H1 (cell line): ENCODE measurements at regions not wholly inside any gene's neighbourhood (a gene's known extent, or its start where the extent isn't known, plus 50 kb on each side); places are given as distances from the start of the nearest gene placed in this dataset.

Experiments
- CTCF ChIA-PET: fragments of 300-600 bp; sonication (Branson Sonifier 250); formaldehyde crosslinking; loops from one replicate; lab custom pipeline; 2021; ENCODE audit not compliant: partially characterized antibody; lab: Charles Lee
- POLR2A ChIA-PET: fragments of 300-600 bp; sonication (Branson Sonifier 250); formaldehyde crosslinking; loops from one replicate; lab custom pipeline; 2021; ENCODE audit warnings: inconsistent platforms; ENCODE audit not compliant: partially characterized antibody; lab: Charles Lee
- DNase-seq, 2 experiments: peaks; one replicate each; pipeline versions ENCODE4 v3.0.0 to v3.0.0-alpha.2; 2010 to 2022; ENCODE audit warnings: low spot score in 2 of 2, low read depth in 1 of 2, mixed read lengths in 1 of 2
- FAIRE-seq: peaks from 2 replicates; lab custom pipeline; 2011; peaks lifted over from hg19 to GRCh38; lab: Jason Lieb, UNC
- H2AFZ ChIP-seq: 2 replicates; pipeline ENCODE4 v1.8.1; 2012; ENCODE audit warnings: low read length, inconsistent platforms
- H2AK5ac ChIP-seq: 2 replicates; pipeline ENCODE4 v1.6.1; 2013; ENCODE audit warnings: low read depth, low read length
- H2BK120ac ChIP-seq: replicated peaks from 2 replicates; pipeline ENCODE3; 2013; ENCODE audit warnings: low read depth, low read length, inconsistent platforms
- H2BK12ac ChIP-seq: 2 replicates; pipeline ENCODE4 v1.6.1; 2013; ENCODE audit warnings: low read depth, low read length
- H2BK15ac ChIP-seq: 2 replicates; pipeline ENCODE4 v1.6.1; 2013; ENCODE audit warnings: low read length
- H2BK20ac ChIP-seq: 2 replicates; pipeline ENCODE4 v1.6.1; 2013; ENCODE audit warnings: low read length
- H2BK5ac ChIP-seq: 2 replicates; pipeline ENCODE4 v1.6.1; 2013; ENCODE audit warnings: low read depth, low read length
- H3K14ac ChIP-seq: 2 replicates; pipeline ENCODE4 v1.6.1; 2013; ENCODE audit warnings: inconsistent platforms; ENCODE audit not compliant: insufficient read length
- H3K18ac ChIP-seq: 2 replicates; pipeline ENCODE4 v1.6.1; 2013; ENCODE audit warnings: low read length; ENCODE audit errors: extremely low read depth
- H3K23ac ChIP-seq: 2 replicates; pipeline ENCODE4 v1.6.1; 2013; ENCODE audit warnings: inconsistent platforms; ENCODE audit not compliant: insufficient read length
- H3K23me2 ChIP-seq: 2 replicates; pipeline ENCODE4 v1.6.1; 2013; ENCODE audit warnings: low read depth, low read length
- H3K27ac ChIP-seq: 2 replicates; pipeline ENCODE4 v1.6.1; 2011; ENCODE audit warnings: low read depth, low read length, inconsistent platforms
- H3K27me3 ChIP-seq, 4 experiments: replicated peaks in 1 of 4; 1 replicate in 1 of 4; 2 replicates in 3 of 4; pipeline versions ENCODE4 v1.6.1 to v1.8.1; 2011 to 2013; ENCODE audit warnings: low read length in 3 of 4, mild to moderate bottlenecking in 3 of 4, inconsistent platforms in 2 of 4, mixed read lengths in 2 of 4, moderate library complexity in 1 of 4; ENCODE audit not compliant: control insufficient read depth in 3 of 4, insufficient read depth in 3 of 4; ENCODE audit errors: extremely low read depth in 1 of 4
- H3K36me3 ChIP-seq, 4 experiments: 2 replicates each; pipeline versions ENCODE4 v1.6.1 to v1.8.1; 2011 to 2013; ENCODE audit warnings: mild to moderate bottlenecking in 4 of 4, low read length in 3 of 4, moderate library complexity in 2 of 4, control low read depth in 1 of 4, inconsistent platforms in 1 of 4; ENCODE audit not compliant: insufficient read depth in 4 of 4, control insufficient read depth in 2 of 4
- H3K4ac ChIP-seq: replicated peaks from 2 replicates; pipeline ENCODE3; 2013; ENCODE audit warnings: low read length, low read depth, mixed read lengths, inconsistent platforms; ENCODE audit not compliant: insufficient read length
- H3K4me1 ChIP-seq, 4 experiments: replicated peaks in 1 of 4; 1 replicate in 1 of 4; 2 replicates in 3 of 4; pipeline versions ENCODE4 v1.6.1 to v1.8.1; 2011 to 2013; ENCODE audit warnings: low read length in 3 of 4, inconsistent platforms in 2 of 4, mixed read lengths in 1 of 4; ENCODE audit not compliant: insufficient read depth in 4 of 4, control insufficient read depth in 3 of 4
- H3K4me2 ChIP-seq, 2 experiments: 2 replicates each; pipeline versions ENCODE4 v1.6.1 to v1.8.1; 2011 to 2013; ENCODE audit warnings: low read depth in 2 of 2, low read length in 2 of 2, control low read depth in 1 of 2, inconsistent platforms in 1 of 2, mild to moderate bottlenecking in 1 of 2; ENCODE audit not compliant: insufficient read depth in 1 of 2
- H3K4me3 ChIP-seq, 4 experiments: fragments of 200-600, 300-600 bp in 1 of 4; sonication (generic), shearing (Covaris generic), sonication (Bioruptor Twin) in 1 of 4; 2 replicates each; pipeline versions ENCODE4 v1.5.1 to v1.8.1; 2011 to 2016; ENCODE audit warnings: low read length in 4 of 4, low read depth in 3 of 4, control low read depth in 2 of 4, inconsistent platforms in 2 of 4, mild to moderate bottlenecking in 2 of 4, mixed read lengths in 1 of 4, moderate library complexity in 1 of 4; ENCODE audit not compliant: insufficient read depth in 2 of 4; ENCODE audit errors: extremely low read depth in 1 of 4
- H3K56ac ChIP-seq: replicated peaks from 2 replicates; pipeline ENCODE3; 2013; ENCODE audit warnings: low read depth, mild to moderate bottlenecking, mixed read lengths, low read length, inconsistent platforms; ENCODE audit not compliant: insufficient read length
- H3K79me1 ChIP-seq: 2 replicates; pipeline ENCODE4 v1.6.1; 2013; ENCODE audit warnings: low read depth, low read length, control low read depth
- H3K79me2 ChIP-seq, 2 experiments: 2 replicates each; pipeline versions ENCODE4 v1.6.1 to v1.8.1; 2012 to 2013; ENCODE audit warnings: low read length in 2 of 2, mild to moderate bottlenecking in 2 of 2, inconsistent platforms in 1 of 2; ENCODE audit not compliant: insufficient read depth in 2 of 2, control insufficient read depth in 1 of 2
- H3K9ac ChIP-seq, 4 experiments: replicated peaks in 1 of 4; 1 replicate in 1 of 4; 2 replicates in 3 of 4; pipeline versions ENCODE4 v1.6.1 to v1.8.1; 2011 to 2013; ENCODE audit warnings: low read depth in 3 of 4, low read length in 3 of 4, control low read depth in 2 of 4, mild to moderate bottlenecking in 2 of 4, moderate library complexity in 2 of 4, inconsistent platforms in 1 of 4; ENCODE audit errors: extremely low read depth in 1 of 4
- H3K9me3 ChIP-seq, 2 experiments: 2 replicates each; pipeline versions ENCODE4 v1.6.1 to v1.8.1; 2012 to 2013; ENCODE audit warnings: mild to moderate bottlenecking in 2 of 2, moderate library complexity in 2 of 2, control low read depth in 1 of 2, inconsistent platforms in 1 of 2, low read depth in 1 of 2, low read length in 1 of 2, mixed read lengths in 1 of 2; ENCODE audit not compliant: insufficient read depth in 2 of 2
- H4K20me1 ChIP-seq, 2 experiments: replicated peaks in 1 of 2; 2 replicates each; pipeline versions ENCODE3 to v1.8.1; 2011 to 2013; ENCODE audit warnings: inconsistent platforms in 2 of 2, low read length in 2 of 2, mild to moderate bottlenecking in 1 of 2; ENCODE audit not compliant: insufficient read depth in 2 of 2, control insufficient read depth in 1 of 2
- H4K5ac ChIP-seq: 2 replicates; pipeline ENCODE4 v1.6.1; 2013; ENCODE audit warnings: low read length, low read depth, mixed read lengths, inconsistent platforms; ENCODE audit not compliant: insufficient read length
- H4K8ac ChIP-seq: 2 replicates; pipeline ENCODE4 v1.8.0; 2013; ENCODE audit warnings: mild to moderate bottlenecking, moderate library complexity, low read length, inconsistent platforms; ENCODE audit not compliant: insufficient read depth; ENCODE audit errors: extremely low read depth
- H4K91ac ChIP-seq: replicated peaks from 2 replicates; pipeline ENCODE3; 2013; ENCODE audit warnings: low read length, mixed read lengths, inconsistent platforms; ENCODE audit not compliant: insufficient read length
- ASH2L ChIP-seq: fragments of 200-600, 300-600 bp; sonication (generic); IDR thresholded peaks from one replicate; pipeline ENCODE4 v1.7.1; 2017; ENCODE audit warnings: low read length
- CHD2 ChIP-seq: IDR thresholded peaks from 2 replicates; pipeline ENCODE4 v1.6.1; 2012; ENCODE audit warnings: low read length, improper control_type of control experiment
- JUN ChIP-seq: IDR thresholded peaks from 2 replicates; pipeline ENCODE4 v1.6.1; 2011; ENCODE audit warnings: low read depth, mild to moderate bottlenecking, improper control_type of control experiment, low read length
- JUND ChIP-seq: IDR thresholded peaks from 2 replicates; pipeline ENCODE4 v1.6.1; 2011; ENCODE audit warnings: mild to moderate bottlenecking, improper control_type of control experiment, low read length
- KDM4A ChIP-seq: IDR thresholded peaks from one replicate; pipeline ENCODE4 v1.7.1; 2012; ENCODE audit warnings: low read depth, mild to moderate bottlenecking, moderate library complexity, low read length, inconsistent platforms; ENCODE audit not compliant: severe bottlenecking
- MAFK ChIP-seq: IDR thresholded peaks from 2 replicates; pipeline ENCODE4 v1.6.1; 2012; ENCODE audit warnings: low read depth, mild to moderate bottlenecking, improper control_type of control experiment, low read length
- SP1 ChIP-seq: IDR thresholded peaks from 2 replicates; pipeline ENCODE4 v1.6.1; 2011; ENCODE audit warnings: low read depth, low read length
- TBP ChIP-seq: IDR thresholded peaks from 2 replicates; pipeline ENCODE4 v1.6.1; 2011; ENCODE audit warnings: low read depth, low read length, improper control_type of control experiment
- WGBS, 2 experiments: shearing (Covaris generic) in 1 of 2; methylation state at CpG; one replicate each; pipeline versions ENCODE4 v1.1.6 to v1.1.7; 2013 to 2015; ENCODE audit warnings: low lambda C conversion rate in 2 of 2, mixed read lengths in 2 of 2, inconsistent platforms in 1 of 2, low coverage in 1 of 2, missing lambda C conversion rate in 1 of 2; ENCODE audit not compliant: insufficient replicate concordance in 2 of 2, insufficient coverage in 1 of 2, insufficient read length in 1 of 2; ENCODE audit errors: extremely low coverage in 1 of 2, missing lambda C conversion rate in 1 of 2; 5-methylcytosine and 5-hydroxymethylcytosine counted together

DNA sequence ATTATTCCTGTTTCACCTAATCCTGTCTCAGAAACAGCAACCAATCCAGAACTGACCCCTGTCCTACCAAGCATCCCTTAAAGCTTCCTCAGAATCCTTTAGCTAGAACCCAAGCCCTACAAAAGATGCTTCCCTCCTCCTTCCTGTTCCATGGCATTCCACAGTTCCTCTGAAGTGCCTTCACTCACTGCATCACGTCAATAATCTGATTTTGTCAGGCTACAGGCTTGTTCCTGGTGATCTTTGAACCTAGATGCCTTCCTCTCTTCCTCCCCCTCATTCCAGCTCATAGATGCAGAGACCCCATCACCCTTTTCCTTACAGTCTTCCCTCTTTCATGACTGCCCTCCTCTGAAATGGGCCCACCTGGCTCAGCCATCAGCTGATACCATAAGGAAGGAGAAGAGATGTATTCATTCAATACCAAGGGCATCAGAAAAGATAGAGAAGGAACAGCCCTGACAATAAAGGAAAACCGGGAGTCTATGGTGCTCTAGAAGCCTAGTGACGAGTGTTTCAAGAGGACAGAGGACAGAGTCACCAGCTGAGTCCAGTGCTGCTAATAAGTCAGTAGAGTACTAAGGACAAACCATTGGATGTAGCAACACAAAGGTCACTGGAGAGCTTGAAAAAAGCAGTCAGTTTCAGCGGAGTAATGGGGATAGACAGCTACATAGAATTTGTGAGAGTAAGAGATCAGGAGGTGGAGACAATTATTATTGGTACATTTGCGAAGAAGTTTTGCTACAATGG lies 62.5 kb upstream of the SPDEF start:
- Histone ChIP-seq H3K18ac (no peak overlapping the region), H3K23me2 (no peaks in the 10 kb centered on the region), H2AK5ac (no peak overlapping the region), H2BK20ac (no peak overlapping the region), H3K9me3 (no peaks in the 10 kb centered on the region), H4K5ac (no peak overlapping the region), H3K79me2 (peaks cover 2 to 4% of the 10 kb centered on the region in 2 experiments; a peak in 3 of 4 replicates), H2BK5ac (no peak overlapping the region), H3K4me3 (no peak overlapping the region), H3K23ac (no peak overlapping the region), H3K9ac (no peak overlapping the region), H3K4me1 (no peaks in the 10 kb centered on the region), H3K79me1 (0 out of 2 replicates have a peak, but pooled peaks cover 6% of the 10 kb centered on the region), H2BK15ac (no peak overlapping the region), H3K4me2 (no peak overlapping the region), H3K36me3 (no peaks in the 10 kb centered on the region), H3K56ac (no peak overlapping the region), H3K27ac (no peak overlapping the region), H4K20me1 (peaks cover 2 to 9% of the 10 kb centered on the region in 2 experiments), H4K91ac (no peak overlapping the region), H3K14ac (no peak overlapping the region), H3K4ac (no peak overlapping the region), H2AFZ (no peak overlapping the region), H2BK120ac (no peak overlapping the region), H3K27me3 (no peaks in the 10 kb centered on the region), H4K8ac (no peak overlapping the region), H2BK12ac (no peak overlapping the region)
- FAIRE-seq = no peak
- TF ChIP-seq JUND (no peak), SP1 (no peak), TBP (no peak), CHD2 (no peak), KDM4A (no peak), MAFK (no peak), JUN (no peak), ASH2L (no peak)
- POLR2A ChIA-PET = no interaction called here
- WGBS, 2 experiments = 88% methylated on average over 5 of the region's 5 CpGs; no CpG with 5 or more reads in 1 of the 2 experiments
- CTCF ChIA-PET = interaction anchor here (0.8 to 1.4 kb wide), 3 partner anchors 10 to 171 kb away, joined by 3 to 4 read pairs (median 3); no protein-coding TSS in a partner anchor
- no peak for DNase-seq
